ENCODE measurements at regions not wholly inside any gene's neighbourhood (a gene's known extent, or its start where the extent isn't known, plus 50 kb on each side); places are given as distances from the start of the nearest gene placed in this dataset.

DNA sequence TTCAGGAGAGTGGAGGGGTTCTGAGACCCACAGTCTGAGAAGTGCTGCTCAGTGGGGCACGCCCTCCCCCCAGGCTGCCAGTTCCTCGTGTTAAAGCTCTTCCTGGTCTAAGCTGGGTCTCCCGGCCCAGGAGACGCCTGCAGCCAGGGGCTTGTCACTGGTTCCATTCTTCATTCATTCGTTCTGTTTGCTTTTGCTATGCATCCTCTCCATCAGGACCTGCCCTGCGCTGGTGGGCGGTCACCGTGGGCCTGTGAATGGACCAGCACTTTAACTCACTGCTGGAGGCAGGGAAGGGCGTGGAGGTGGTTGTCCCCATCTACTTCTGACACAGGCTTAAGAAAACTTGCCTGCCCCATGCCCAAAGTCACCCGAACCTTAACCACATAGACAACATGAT, 272.8 kb upstream of the HDAC4 start:
- H3K27ac ChIP-seq = no peak overlapping the region
- TF ChIP-seq ZFX (IDR thresholded peaks at IDR 0.05; ENCODE audit: borderline replicate concordance) = no peak
- TF ChIP-seq, protein P1, sequence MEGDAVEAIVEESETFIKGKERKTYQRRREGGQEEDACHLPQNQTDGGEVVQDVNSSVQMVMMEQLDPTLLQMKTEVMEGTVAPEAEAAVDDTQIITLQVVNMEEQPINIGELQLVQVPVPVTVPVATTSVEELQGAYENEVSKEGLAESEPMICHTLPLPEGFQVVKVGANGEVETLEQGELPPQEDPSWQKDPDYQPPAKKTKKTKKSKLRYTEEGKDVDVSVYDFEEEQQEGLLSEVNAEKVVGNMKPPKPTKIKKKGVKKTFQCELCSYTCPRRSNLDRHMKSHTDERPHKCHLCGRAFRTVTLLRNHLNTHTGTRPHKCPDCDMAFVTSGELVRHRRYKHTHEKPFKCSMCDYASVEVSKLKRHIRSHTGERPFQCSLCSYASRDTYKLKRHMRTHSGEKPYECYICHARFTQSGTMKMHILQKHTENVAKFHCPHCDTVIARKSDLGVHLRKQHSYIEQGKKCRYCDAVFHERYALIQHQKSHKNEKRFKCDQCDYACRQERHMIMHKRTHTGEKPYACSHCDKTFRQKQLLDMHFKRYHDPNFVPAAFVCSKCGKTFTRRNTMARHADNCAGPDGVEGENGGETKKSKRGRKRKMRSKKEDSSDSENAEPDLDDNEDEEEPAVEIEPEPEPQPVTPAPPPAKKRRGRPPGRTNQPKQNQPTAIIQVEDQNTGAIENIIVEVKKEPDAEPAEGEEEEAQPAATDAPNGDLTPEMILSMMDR (IDR thresholded peaks at IDR 0.05) = no peak

DNA sequence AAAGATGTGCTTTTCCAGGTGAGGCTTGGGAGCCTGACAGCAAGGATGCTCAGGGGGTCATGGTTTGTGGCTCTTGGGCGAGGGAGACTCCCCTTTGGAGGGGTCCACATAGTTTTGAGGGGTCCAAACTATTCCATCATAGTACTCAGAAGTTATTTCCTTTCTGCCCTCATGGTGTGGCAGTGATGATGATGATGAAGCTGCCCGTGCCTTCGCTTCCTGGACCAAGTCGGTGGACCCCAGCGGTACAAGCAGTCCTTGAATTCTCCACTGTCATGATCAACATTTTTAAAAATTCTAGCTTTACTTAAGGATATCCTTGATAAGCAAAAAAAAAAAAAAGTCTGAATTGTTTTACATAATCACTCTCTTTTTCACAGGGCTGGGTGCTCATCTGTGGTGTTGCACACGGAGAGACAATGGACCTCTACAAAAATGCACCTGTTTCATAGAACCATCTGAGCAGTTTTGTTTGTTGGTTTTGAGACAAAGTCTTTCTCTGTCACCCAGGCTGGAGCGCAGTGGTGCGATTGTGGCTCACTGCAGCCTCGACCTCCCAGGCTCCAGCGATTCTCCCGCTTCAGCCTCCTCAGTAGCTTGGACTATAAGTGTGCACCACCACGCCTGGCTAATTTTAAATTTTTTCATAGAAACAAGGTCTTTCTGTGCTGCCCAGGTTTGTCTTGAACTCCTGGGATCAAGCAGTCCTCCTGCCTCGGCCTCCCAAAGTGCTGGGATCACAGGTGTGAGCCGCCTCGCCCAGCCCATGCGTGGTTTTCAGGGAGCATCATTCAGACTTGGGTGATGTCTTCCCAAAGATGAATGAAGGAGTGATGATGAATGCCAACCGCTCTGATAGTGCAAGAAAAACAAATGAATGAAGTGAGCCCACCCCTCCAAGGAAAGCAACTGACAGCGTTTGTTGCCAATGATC, 271.4 kb upstream of the HDAC4 start:
- no peak overlapping the region for H3K27ac ChIP-seq
- TF ChIP-seq, protein P1 (IDR thresholded peaks at IDR 0.05) = no peak
- TF ChIP-seq ZFX (IDR thresholded peaks at IDR 0.05; ENCODE audit: borderline replicate concordance) = no peak

DNA sequence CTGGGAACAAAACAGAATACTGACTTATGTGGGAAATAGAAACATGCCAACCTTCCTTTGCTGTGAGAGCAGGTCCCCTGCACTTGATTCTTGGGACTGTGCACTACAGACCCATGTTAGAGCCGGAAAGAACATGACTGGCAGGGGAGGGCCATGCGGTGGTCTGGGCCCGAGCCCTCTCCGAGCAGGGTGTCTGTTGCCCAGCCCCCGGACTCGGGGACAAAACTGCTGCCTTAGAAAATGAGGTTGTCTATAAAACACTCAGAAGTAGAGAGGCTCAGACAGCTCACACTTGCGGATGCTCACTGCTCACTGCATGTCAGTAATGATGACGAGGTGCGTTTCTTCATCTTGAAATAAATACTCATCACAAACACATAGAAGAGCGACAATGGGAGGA, 270.7 kb upstream of the HDAC4 start:
- H3K27ac ChIP-seq = no peak overlapping the region
- TF ChIP-seq, protein P1 (IDR thresholded peaks at IDR 0.05) = no peak
- no peak for TF ChIP-seq ZFX (IDR thresholded peaks at IDR 0.05; ENCODE audit: borderline replicate concordance)

DNA sequence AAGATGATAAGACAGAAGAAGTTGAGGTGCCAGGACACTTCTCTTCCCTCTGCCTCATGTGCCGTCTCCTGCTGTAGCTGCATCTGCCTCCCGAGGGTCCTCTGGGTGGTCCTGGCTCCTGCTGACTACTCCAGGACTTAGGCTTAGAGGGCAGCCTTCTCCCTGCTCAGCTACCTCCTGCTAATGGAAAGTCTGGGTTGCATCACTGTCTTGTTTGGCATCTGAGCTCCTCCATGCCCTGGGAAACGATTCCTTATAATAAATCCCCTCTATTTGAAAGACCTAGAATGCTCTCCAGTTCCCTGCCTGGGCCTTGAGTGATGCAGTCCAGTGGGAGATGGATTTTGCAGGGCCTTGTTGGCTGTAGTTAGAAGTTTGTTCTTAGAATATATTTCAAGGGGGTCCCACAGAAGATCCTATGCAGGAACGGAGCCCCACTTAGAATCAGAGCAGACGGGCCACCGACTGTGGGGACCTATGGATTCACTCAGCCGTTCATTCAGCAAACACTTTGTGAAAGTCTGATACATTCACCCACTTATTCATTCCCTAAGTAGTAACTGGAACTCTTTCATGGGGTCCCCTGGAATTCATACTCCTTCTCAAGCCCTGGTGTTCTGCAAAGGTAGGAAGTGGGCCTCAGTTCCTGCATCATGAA, 269.8 kb upstream of the HDAC4 start:
- no peak for TF ChIP-seq ZFX (IDR thresholded peaks at IDR 0.05; ENCODE audit: borderline replicate concordance)
- TF ChIP-seq, protein P1 (IDR thresholded peaks at IDR 0.05) = no peak
- no peak overlapping the region for H3K27ac ChIP-seq

DNA sequence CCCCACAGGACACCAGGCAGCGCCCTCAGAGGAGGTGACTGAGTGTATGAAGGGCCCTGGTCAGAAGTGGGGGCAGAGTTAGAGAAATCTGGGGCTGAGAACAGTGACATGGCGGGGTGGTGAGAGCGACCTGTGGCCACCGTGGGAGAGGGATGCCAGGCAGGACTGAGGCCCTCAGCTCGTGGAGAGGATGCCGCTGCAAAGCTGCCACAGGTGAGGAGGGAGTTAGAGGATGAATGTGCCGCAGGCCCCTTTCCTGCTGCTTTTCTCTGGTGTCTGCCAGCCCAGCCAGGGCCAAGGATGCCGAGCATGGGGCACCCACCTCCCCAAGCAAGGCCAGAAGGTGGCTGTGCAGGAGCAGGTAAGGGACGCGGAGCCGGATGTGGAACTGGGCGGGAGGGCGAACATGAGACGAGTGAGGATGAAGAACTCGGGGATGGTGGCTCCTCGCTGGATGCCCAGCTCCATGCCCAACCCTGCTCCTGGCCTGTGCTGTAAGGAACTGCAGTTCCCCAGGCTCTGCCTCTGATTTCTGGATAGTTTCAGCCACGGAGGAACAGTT, 269.2 kb upstream of the HDAC4 start:
- TF ChIP-seq, protein P1 (IDR thresholded peaks at IDR 0.05) = no peak
- TF ChIP-seq ZFX (IDR thresholded peaks at IDR 0.05; ENCODE audit: borderline replicate concordance) = no peak
- H3K27ac ChIP-seq = no peak overlapping the region

DNA sequence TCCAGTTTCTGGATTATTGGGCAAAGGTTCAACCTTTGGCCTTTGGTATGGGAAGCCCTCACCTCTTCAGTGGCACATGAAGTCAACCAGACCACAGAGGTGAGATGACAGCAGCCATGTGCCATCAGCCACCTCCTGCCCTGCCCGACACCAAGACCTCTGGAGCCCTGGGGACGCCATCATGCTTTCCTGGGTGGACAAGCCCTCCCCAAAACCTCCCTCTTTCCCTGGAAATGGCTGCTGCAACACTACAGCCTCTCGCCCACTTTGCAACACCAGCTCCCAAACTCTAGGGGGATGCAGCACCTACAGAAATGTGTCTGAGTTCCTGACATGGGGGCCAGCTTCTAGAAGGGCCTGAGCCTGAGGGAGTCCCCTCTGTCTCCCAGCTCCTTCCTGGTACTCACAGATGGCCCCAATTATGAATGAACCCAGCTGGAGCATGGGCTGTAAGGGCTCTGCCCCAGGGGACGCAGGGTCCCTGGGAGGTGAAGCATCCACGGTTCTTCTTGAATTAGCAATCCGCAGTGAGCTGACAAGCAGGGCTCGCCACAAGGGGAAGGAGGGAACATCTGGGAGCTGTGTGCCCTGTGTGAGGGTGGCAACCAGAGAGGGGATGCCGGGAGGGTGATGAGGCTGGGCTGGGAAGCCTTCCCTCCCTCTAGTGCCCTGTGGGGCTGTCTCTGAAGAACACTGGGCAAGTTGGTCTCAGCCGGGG, 268.5 kb upstream of the HDAC4 start:
- TF ChIP-seq, protein P1 (IDR thresholded peaks at IDR 0.05) = no peak
- TF ChIP-seq ZFX (IDR thresholded peaks at IDR 0.05; ENCODE audit: borderline replicate concordance) = no peak
- H3K27ac ChIP-seq = no peak overlapping the region

All from 22Rv1 (cell line).